ENCODE measurements at regions not wholly inside any gene's neighbourhood (a gene's known extent, or its start where the extent isn't known, plus 50 kb on each side); places are given as distances from the start of the nearest gene placed in this dataset.

- no peak overlapping the region for H3K4me3 Mint-ChIP-seq
- H3K27me3 Mint-ChIP-seq (ENCODE audit: insufficient read depth), result no peaks in the 10 kb centered on the region
- Histone ChIP-seq H3K27me3 (ENCODE audit: control insufficient read depth, insufficient read depth, low read length, poor library complexity, severe bottlenecking) (no peaks in the 10 kb centered on the region), H3K36me3 (ENCODE audit: control insufficient read depth, insufficient read depth, low read length) (no peaks in the 10 kb centered on the region), H3K4me1 (ENCODE audit: control insufficient read depth, insufficient read depth, low read length) (no peaks in the 10 kb centered on the region), H3K27ac (ENCODE audit: low read depth, low read length) (no peak overlapping the region), H3K9ac (ENCODE audit: extremely low read depth, low read length, poor library complexity, severe bottlenecking) (no peak overlapping the region), H3K4me3 (ENCODE audit: low read length) (no peak overlapping the region), H3K9me3 (ENCODE audit: control insufficient read depth, low read length) (no peaks in the 10 kb centered on the region)
- H3K27ac Mint-ChIP-seq, result no peak overlapping the region
- no peaks in the 10 kb centered on the region for H3K4me1 Mint-ChIP-seq
- TF ChIP-seq CTCF (conservative IDR thresholded peaks at IDR 0.05), result no peak
- no peak for DNase-seq
- H3K36me3 Mint-ChIP-seq (ENCODE audit: low read depth), result no peaks in the 10 kb centered on the region
- 88% methylated on average over 2 of the region's 3 CpGs; no CpG with 5 or more reads in 1 of the 2 experiments for WGBS, 2 experiments (ENCODE audit: insufficient coverage in 1 of 2, insufficient read length in 1 of 2)
- no peaks in the 10 kb centered on the region for H3K9me3 Mint-ChIP-seq
Observed at GRCh38 chr3:102174312-102174712, 260.5 kb upstream of the ZPLD1 start.

- no peak overlapping the region for H3K27ac ChIP-seq (ENCODE audit: low read depth, low read length)
Observed at GRCh38 chr3:102174832-102175374, 259.9 kb upstream of the ZPLD1 start.

GRCh38 chr3:102176333-102177050 lies 258.3 kb upstream of the ZPLD1 start:
- no peak overlapping the region for H3K4me3 ChIP-seq (ENCODE audit: low read length)
- DNase-seq, result no peak
- H3K36me3 ChIP-seq (ENCODE audit: control insufficient read depth, insufficient read depth, low read length), result no peaks in the 10 kb centered on the region
- 93% methylated on average over 4 of the region's 5 CpGs; no CpG with 5 or more reads in 1 of the 2 experiments for WGBS, 2 experiments (ENCODE audit: insufficient coverage in 1 of 2, insufficient read length in 1 of 2)
- H3K9me3 ChIP-seq (ENCODE audit: control insufficient read depth, low read length), result no peaks in the 10 kb centered on the region
- H3K4me3 Mint-ChIP-seq, result no peak overlapping the region
- H3K27ac Mint-ChIP-seq, result no peak overlapping the region
- no peaks in the 10 kb centered on the region for H3K27me3 Mint-ChIP-seq (ENCODE audit: insufficient read depth)
- TF ChIP-seq CTCF (conservative IDR thresholded peaks at IDR 0.05), result no peak
- no peaks in the 10 kb centered on the region for H3K9me3 Mint-ChIP-seq
- no peak overlapping the region for H3K27ac ChIP-seq (ENCODE audit: low read depth, low read length)
- no peaks in the 10 kb centered on the region for H3K27me3 ChIP-seq (ENCODE audit: control insufficient read depth, insufficient read depth, low read length, poor library complexity, severe bottlenecking)
- H3K36me3 Mint-ChIP-seq (ENCODE audit: low read depth), result no peaks in the 10 kb centered on the region
- no peaks in the 10 kb centered on the region for H3K4me1 Mint-ChIP-seq
- no peaks in the 10 kb centered on the region for H3K4me1 ChIP-seq (ENCODE audit: control insufficient read depth, insufficient read depth, low read length)
- no peak overlapping the region for H3K9ac ChIP-seq (ENCODE audit: extremely low read depth, low read length, poor library complexity, severe bottlenecking)

More at GRCh38 chr3:102174832-102175374, 259.9 kb upstream of the ZPLD1 start:
- H3K4me1 Mint-ChIP-seq, result no peaks in the 10 kb centered on the region
- WGBS, 2 experiments (ENCODE audit: insufficient coverage in 1 of 2, insufficient read length in 1 of 2), result 100% methylated on average over 1 of the region's 1 CpG
- no peaks in the 10 kb centered on the region for H3K9me3 ChIP-seq (ENCODE audit: control insufficient read depth, low read length)
- no peaks in the 10 kb centered on the region for H3K27me3 Mint-ChIP-seq (ENCODE audit: insufficient read depth)
- H3K27me3 ChIP-seq (ENCODE audit: control insufficient read depth, insufficient read depth, low read length, poor library complexity, severe bottlenecking), result no peaks in the 10 kb centered on the region
- no peak overlapping the region for H3K9ac ChIP-seq (ENCODE audit: extremely low read depth, low read length, poor library complexity, severe bottlenecking)
- H3K36me3 Mint-ChIP-seq (ENCODE audit: low read depth), result no peaks in the 10 kb centered on the region
- DNase-seq, result no peak
- H3K4me3 Mint-ChIP-seq, result no peak overlapping the region
- H3K27ac Mint-ChIP-seq, result no peak overlapping the region
- no peaks in the 10 kb centered on the region for H3K36me3 ChIP-seq (ENCODE audit: control insufficient read depth, insufficient read depth, low read length)
- no peak for TF ChIP-seq CTCF (conservative IDR thresholded peaks at IDR 0.05)
- H3K9me3 Mint-ChIP-seq, result no peaks in the 10 kb centered on the region
- no peaks in the 10 kb centered on the region for H3K4me1 ChIP-seq (ENCODE audit: control insufficient read depth, insufficient read depth, low read length)
- no peak overlapping the region for H3K4me3 ChIP-seq (ENCODE audit: low read length)

Data from endodermal cell (in vitro differentiated cells).